HepG2 (cell line): ENCODE measurements at regions not wholly inside any gene's neighbourhood (a gene's known extent, or its start where the extent isn't known, plus 50 kb on each side); places are given as distances from the start of the nearest gene placed in this dataset.

Experiments
- ATAC-seq: fragments of 200-7000 bp; cut with Tn5 transposase; 3 replicates; pipeline ENCODE4 v1.9.1; 2020; ENCODE audit warnings: mild to moderate bottlenecking, moderate library complexity
- BruUV-seq: library from RNA; stranded (reverse); fragments of 400-500 nt; replicated peaks from 2 replicates; lab custom pipeline; 2021; lab: Mats Ljungman, UMichigan
- CTCF ChIA-PET: fragments of 300-600 bp; formaldehyde crosslinking; extraction: SDS; loops from one replicate; lab custom pipeline; 2021; ENCODE audit warnings: low total read pairs, inconsistent platforms, low intra/inter-chr PET ratio; lab: Yijun Ruan, JAX
- POLR2A ChIA-PET: fragments of 350-600 bp; sonication (Branson Sonifier 250); formaldehyde crosslinking; loops from one replicate; lab custom pipeline; 2020; ENCODE audit warnings: antibody characterized with exemption, inconsistent platforms; lab: Yijun Ruan, JAX
- DNase-seq: peaks from one replicate; pipeline ENCODE4 v3.0.0-alpha.2; 2015; ENCODE audit warnings: low spot score
- FAIRE-seq: peaks from 3 replicates; lab custom pipeline; 2011; peaks lifted over from hg19 to GRCh38; lab: Jason Lieb, UNC
- H2AFZ ChIP-seq: one replicate; pipeline ENCODE4 v1.6.1; 2011; ENCODE audit warnings: low read length, inconsistent platforms
- H3K27ac ChIP-seq: fragments of 300-600 bp; 3 replicates; pipeline ENCODE4 v1.8.0; 2011; ENCODE audit warnings: mixed run types, mild to moderate bottlenecking, mixed read lengths, low read length, inconsistent platforms; ENCODE audit not compliant: insufficient read depth; ENCODE audit errors: extremely low read length
- H3K27me3 ChIP-seq, 2 experiments: fragments of 200-600 bp in 1 of 2; 2 replicates in 1 of 2; 3 replicates in 1 of 2; pipeline versions ENCODE4 v1.6.0 to v1.8.0; 2011; ENCODE audit warnings: low read length in 2 of 2, mild to moderate bottlenecking in 2 of 2, moderate library complexity in 2 of 2, inconsistent platforms in 1 of 2; ENCODE audit not compliant: insufficient read depth in 2 of 2, control insufficient read depth in 1 of 2
- H3K36me3 ChIP-seq, 2 experiments: fragments of 200-600 bp in 1 of 2; replicated peaks in 1 of 2; 2 replicates in 1 of 2; 3 replicates in 1 of 2; pipeline versions ENCODE4 v1.5.1 to v1.8.0; 2011; ENCODE audit warnings: low read length in 2 of 2, inconsistent platforms in 1 of 2; ENCODE audit not compliant: insufficient read depth in 2 of 2, control insufficient read depth in 1 of 2
- H3K4me1 ChIP-seq: 2 replicates; pipeline ENCODE4 v1.5.1; 2012; ENCODE audit warnings: low read length, inconsistent platforms; ENCODE audit not compliant: insufficient read depth
- H3K4me2 ChIP-seq: 2 replicates; pipeline ENCODE4 v1.6.0; 2011; ENCODE audit warnings: low read depth, low read length, inconsistent platforms
- H3K4me3 ChIP-seq, 3 experiments: fragments of 200-600 bp in 1 of 3; sonication (generic), shearing (Covaris generic) in 1 of 3; replicated peaks in 1 of 3; 2 replicates each; pipeline ENCODE4 v1.5.1; 2011 to 2016; ENCODE audit warnings: low read length in 3 of 3, inconsistent platforms in 2 of 3, low read depth in 2 of 3, mild to moderate bottlenecking in 2 of 3, control low read depth in 1 of 3, mixed read lengths in 1 of 3; ENCODE audit not compliant: insufficient read depth in 1 of 3
- H3K79me2 ChIP-seq: one replicate; pipeline ENCODE4 v1.6.1; 2011; ENCODE audit warnings: low read length, inconsistent platforms; ENCODE audit not compliant: insufficient read depth
- H3K9ac ChIP-seq: 2 replicates; pipeline ENCODE4 v1.6.0; 2011; ENCODE audit warnings: mild to moderate bottlenecking, low read depth, low read length, inconsistent platforms; ENCODE audit not compliant: insufficient read depth
- H3K9me3 ChIP-seq: 2 replicates; pipeline ENCODE4 v1.5.1; 2012; ENCODE audit warnings: mild to moderate bottlenecking, low read length
- H4K20me1 ChIP-seq: 2 replicates; pipeline ENCODE4 v1.6.0; 2011; ENCODE audit warnings: inconsistent platforms, mild to moderate bottlenecking, low read length, moderate library complexity; ENCODE audit not compliant: insufficient read depth
- ARHGAP35 ChIP-seq: sonication (generic); formaldehyde crosslinking; IDR thresholded peaks from 2 replicates; pipeline ENCODE4 v1.9.0; 2022; ENCODE audit warnings: mild to moderate bottlenecking, inconsistent platforms, moderate library complexity, missing genetic modification reagents, borderline replicate concordance
- CEBPZ ChIP-seq: IDR thresholded peaks from 2 replicates; pipeline ENCODE4 v1.6.1; 2012; ENCODE audit warnings: low read length, improper control_type of control experiment
- EP300 ChIP-seq, 3 experiments: sonication (generic) in 1 of 3; formaldehyde crosslinking in 1 of 3; IDR thresholded peaks; 2 replicates each; pipeline versions ENCODE4 v1.5.1 to v1.6.1; 2011 to 2020; ENCODE audit warnings: low read depth in 2 of 3, low read length in 2 of 3, borderline replicate concordance in 1 of 3, improper control_type of control experiment in 1 of 3, mild to moderate bottlenecking in 1 of 3, missing genetic modification reagents in 1 of 3, moderate library complexity in 1 of 3
- KDM2A ChIP-seq: sonication (generic); formaldehyde crosslinking; IDR thresholded peaks from 2 replicates; pipeline ENCODE4 v1.4.0; 2020; ENCODE audit warnings: low read depth, missing genetic modification reagents, borderline replicate concordance
- NCOA1 ChIP-seq: sonication (generic); formaldehyde crosslinking; IDR thresholded peaks from 2 replicates; pipeline ENCODE4 v1.9.0; 2021; ENCODE audit warnings: missing genetic modification reagents
- PLSCR1 ChIP-seq: sonication (generic); formaldehyde crosslinking; IDR thresholded peaks from 2 replicates; pipeline ENCODE4 v1.5.0; 2020; ENCODE audit warnings: missing genetic modification reagents, mild to moderate bottlenecking, borderline replicate concordance
- SP1 ChIP-seq, 2 experiments: fragments of 450-650 bp in 1 of 2; sonication (generic) in 1 of 2; formaldehyde crosslinking in 1 of 2; IDR thresholded peaks; 2 replicates each; pipeline versions ENCODE4 v1.4.0 to v1.6.1; 2016 to 2020; ENCODE audit warnings: missing genetic modification reagents in 1 of 2
- TCF12 ChIP-seq, 2 experiments: fragments of 450-650 bp in 1 of 2; sonication (generic) in 1 of 2; formaldehyde crosslinking in 1 of 2; IDR thresholded peaks; 2 replicates each; pipeline versions ENCODE4 v1.6.1 to v1.8.0; 2017 to 2022; ENCODE audit warnings: antibody characterized with exemption in 1 of 2, mild to moderate bottlenecking in 1 of 2, missing genetic modification reagents in 1 of 2, moderate library complexity in 1 of 2
- TGIF2 ChIP-seq: IDR thresholded peaks from 2 replicates; pipeline ENCODE4 v1.6.1; 2016; ENCODE audit warnings: control low read depth, missing compliant biosample characterization
- TOPORS ChIP-seq: sonication (generic); formaldehyde crosslinking; IDR thresholded peaks from 2 replicates; pipeline ENCODE4 v1.8.0; 2023; ENCODE audit warnings: mild to moderate bottlenecking, missing genetic modification reagents
- WIZ ChIP-seq: sonication (generic); formaldehyde crosslinking; IDR thresholded peaks from 2 replicates; pipeline ENCODE4 v1.5.1; 2020; ENCODE audit warnings: mild to moderate bottlenecking, missing genetic modification reagents
- ZNF280D ChIP-seq: sonication (generic); formaldehyde crosslinking; IDR thresholded peaks from 2 replicates; pipeline ENCODE4 v1.5.1; 2020; ENCODE audit warnings: mild to moderate bottlenecking, missing genetic modification reagents
- ZNF414 ChIP-seq: sonication (generic); formaldehyde crosslinking; IDR thresholded peaks from 2 replicates; pipeline ENCODE4 v1.5.0; 2020; ENCODE audit warnings: missing genetic modification reagents
- ZNF576 ChIP-seq: sonication (generic); formaldehyde crosslinking; IDR thresholded peaks from 2 replicates; pipeline ENCODE4 v1.4.0; 2020; ENCODE audit warnings: mild to moderate bottlenecking, missing genetic modification reagents
- ZNF670 ChIP-seq: sonication (generic); formaldehyde crosslinking; IDR thresholded peaks from 2 replicates; pipeline ENCODE4 v1.8.0; 2022; ENCODE audit warnings: mild to moderate bottlenecking, missing genetic modification reagents, borderline replicate concordance
- WGBS: methylation state at CpG from one replicate; pipeline ENCODE4 v1.1.6; 2017; ENCODE audit warnings: low lambda C conversion rate; 5-methylcytosine and 5-hydroxymethylcytosine counted together
- in situ Hi-C: cut with HindIII; loops from 2 replicates; pipeline ENCODE4 v1.10.0; 2017; ENCODE audit warnings: low pct_unique_long_range_greater_than_20kb; ENCODE audit not compliant: extremely low pct_ligation_motif_present
- intact Hi-C: fragments of 100-400 bp; cut with micrococcal nuclease; formaldehyde crosslinking; loops from one replicate; pipeline ENCODE4 v1.10.0; 2022; ENCODE audit not compliant: unreplicated experiment

- FAIRE-seq, result no peak
- TF ChIP-seq KDM2A (CRISPR knock-in tag), result no peak
- no peak for TF ChIP-seq ARHGAP35
- TF ChIP-seq SP1 (IDR thresholded peaks at IDR 0.05), result no peak
- no peak for TF ChIP-seq SP1 (CRISPR knock-in tag; IDR thresholded peaks at IDR 0.05)
- no peak for TF ChIP-seq TOPORS (CRISPR knock-in tag)
- no peak for TF ChIP-seq ZNF414
- TF ChIP-seq ZNF670 (CRISPR knock-in tag), result no peak
- TF ChIP-seq TCF12 (IDR thresholded peaks at IDR 0.05), result no peak
- TF ChIP-seq TCF12 (CRISPR knock-in tag; IDR thresholded peaks at IDR 0.05), result no peak
- TF ChIP-seq ZNF280D (CRISPR knock-in tag), result no peak
- no peak for TF ChIP-seq PLSCR1
- TF ChIP-seq TGIF2, result no peak
- TF ChIP-seq NCOA1 (CRISPR knock-in tag), result no peak
- TF ChIP-seq ZNF576 (CRISPR knock-in tag), result no peak
- no peak for TF ChIP-seq EP300 (IDR thresholded peaks at IDR 0.05; ENCODE audit: low read depth in 2 of 2, low read length in 2 of 2)
- TF ChIP-seq EP300 (CRISPR knock-in tag; IDR thresholded peaks at IDR 0.05; ENCODE audit: borderline replicate concordance), result no peak
- no peak for TF ChIP-seq WIZ
- no peak for TF ChIP-seq CEBPZ
Measured at GRCh38 chr14:48937541-48938195, 648.5 kb downstream of the RPS29 start.

More at GRCh38 chr14:48937541-48938195, 648.5 kb downstream of the RPS29 start:
- DNase-seq (no peak), ATAC-seq (no peak)
- ChIA-PET POLR2A (no interaction called here), CTCF (no interaction called here)
- Histone ChIP-seq H3K4me1 (no peaks in the 10 kb centered on the region), H3K36me3 (no peaks in the 10 kb centered on the region), H4K20me1 (no peaks in the 10 kb centered on the region), H3K4me2 (no peak overlapping the region), H3K9me3 (peaks cover 34% of the 10 kb centered on the region), H3K4me3 (no peak overlapping the region), H2AFZ (no peak overlapping the region), H3K79me2 (no peaks in the 10 kb centered on the region), H3K9ac (no peak overlapping the region), H3K27ac (no peak overlapping the region), H3K27me3 (no peaks in the 10 kb centered on the region)
- intact Hi-C loops (no loop called here), in situ Hi-C loops (no loop called here)
- 47% methylated on average over 10 of the region's 10 CpGs for WGBS
- BruUV-seq, result no TSS peak
